Panc1 (cell line): ENCODE measurements at regions not wholly inside any gene's neighbourhood (a gene's known extent, or its start where the extent isn't known, plus 50 kb on each side); places are given as distances from the start of the nearest gene placed in this dataset.

Experiments
- ATAC-seq: fragments of 200-7000 bp; cut with Tn5 transposase; 2 replicates; pipeline ENCODE4 v1.9.1; 2020; ENCODE audit warnings: mild to moderate bottlenecking, moderate library complexity
- BruUV-seq: library from RNA; stranded (reverse); fragments of 400-500 nt; replicated peaks from 2 replicates; lab custom pipeline; 2021; lab: Mats Ljungman, UMichigan
- CTCF ChIA-PET: fragments of 300-600 bp; sonication (Branson Sonifier 250); formaldehyde crosslinking; loops from one replicate; lab custom pipeline; 2022; ENCODE audit warnings: antibody characterized with exemption; lab: Charles Lee
- POLR2A ChIA-PET: fragments of 300-600 bp; sonication (Branson Sonifier 250); formaldehyde crosslinking; loops from one replicate; lab custom pipeline; 2022; ENCODE audit warnings: antibody characterized with exemption; lab: Charles Lee
- DNase-seq: peaks from one replicate; pipeline ENCODE4 v3.0.0-alpha.2; 2010; ENCODE audit warnings: low read depth, low spot score
- H3K27ac ChIP-seq: 2 replicates; pipeline ENCODE4 v1.5.1; 2011; ENCODE audit warnings: mild to moderate bottlenecking, low read length, inconsistent platforms
- H3K27me3 ChIP-seq: fragments of 200-500 bp; sonication (Bioruptor generic); 2 replicates; pipeline ENCODE4 v1.6.0; 2014; ENCODE audit warnings: low read length, inconsistent platforms; ENCODE audit not compliant: control insufficient read depth, insufficient read depth
- H3K36me3 ChIP-seq: fragments of 200-500 bp; sonication (Bioruptor generic); 2 replicates; pipeline ENCODE4 v1.5.1; 2014; ENCODE audit warnings: inconsistent platforms, mild to moderate bottlenecking, low read length, moderate library complexity; ENCODE audit not compliant: control insufficient read depth, insufficient read depth
- H3K4me1 ChIP-seq: 2 replicates; pipeline ENCODE4 v1.5.1; 2011; ENCODE audit warnings: inconsistent platforms, mild to moderate bottlenecking, low read length, moderate library complexity; ENCODE audit not compliant: control insufficient read depth, insufficient read depth
- H3K4me3 ChIP-seq, 2 experiments: 2 replicates each; pipeline ENCODE4 v1.5.1; 2011 to 2012; ENCODE audit warnings: low read depth in 2 of 2, low read length in 2 of 2, mild to moderate bottlenecking in 2 of 2, inconsistent platforms in 1 of 2, moderate library complexity in 1 of 2
- H3K9me3 ChIP-seq: fragments of 200-500 bp; sonication (Bioruptor generic); 2 replicates; pipeline ENCODE4 v1.5.1; 2014; ENCODE audit warnings: low read depth, mild to moderate bottlenecking, inconsistent platforms, low read length, moderate library complexity; ENCODE audit not compliant: control insufficient read depth, insufficient read depth
- POLR2AphosphoS5 ChIP-seq: IDR thresholded peaks from 2 replicates; pipeline ENCODE4 v1.6.1; 2012; ENCODE audit warnings: mild to moderate bottlenecking, low read depth, low read length, moderate library complexity
- SIN3A ChIP-seq: IDR thresholded peaks from 2 replicates; pipeline ENCODE4 v1.6.1; 2012; ENCODE audit warnings: low read depth, mild to moderate bottlenecking, low read length, moderate library complexity, borderline replicate concordance; ENCODE audit not compliant: insufficient read depth
- TCF7L2 ChIP-seq: IDR thresholded peaks from 2 replicates; pipeline ENCODE4 v1.6.1; 2011; ENCODE audit warnings: mild to moderate bottlenecking, low read depth, low read length, inconsistent platforms
- in situ Hi-C: cut with HindIII; loops from 2 replicates; pipeline ENCODE4 v1.10.0; 2016; ENCODE audit warnings: low sequenced_read_pairs, low pct_unique_long_range_greater_than_20kb
- intact Hi-C: fragments of 100-400 bp; cut with micrococcal nuclease; formaldehyde crosslinking; loops from one replicate; pipeline ENCODE4 v1.10.0; 2022; ENCODE audit not compliant: unreplicated experiment
- TF ChIP-seq, protein P1 (sequence below), 2 experiments: IDR thresholded peaks; 2 replicates each; pipeline ENCODE4 v1.6.1; 2011 to 2012; ENCODE audit warnings: low read depth in 2 of 2, control low read depth in 1 of 2, low read length in 1 of 2, mild to moderate bottlenecking in 1 of 2, moderate library complexity in 1 of 2; ENCODE audit not compliant: insufficient read depth in 1 of 2
- TF ChIP-seq, protein P2 (sequence below): fragments of 450-650 bp; IDR thresholded peaks from 2 replicates; pipeline ENCODE4 v1.5.1; 2017; ENCODE audit warnings: mild to moderate bottlenecking

DNA sequence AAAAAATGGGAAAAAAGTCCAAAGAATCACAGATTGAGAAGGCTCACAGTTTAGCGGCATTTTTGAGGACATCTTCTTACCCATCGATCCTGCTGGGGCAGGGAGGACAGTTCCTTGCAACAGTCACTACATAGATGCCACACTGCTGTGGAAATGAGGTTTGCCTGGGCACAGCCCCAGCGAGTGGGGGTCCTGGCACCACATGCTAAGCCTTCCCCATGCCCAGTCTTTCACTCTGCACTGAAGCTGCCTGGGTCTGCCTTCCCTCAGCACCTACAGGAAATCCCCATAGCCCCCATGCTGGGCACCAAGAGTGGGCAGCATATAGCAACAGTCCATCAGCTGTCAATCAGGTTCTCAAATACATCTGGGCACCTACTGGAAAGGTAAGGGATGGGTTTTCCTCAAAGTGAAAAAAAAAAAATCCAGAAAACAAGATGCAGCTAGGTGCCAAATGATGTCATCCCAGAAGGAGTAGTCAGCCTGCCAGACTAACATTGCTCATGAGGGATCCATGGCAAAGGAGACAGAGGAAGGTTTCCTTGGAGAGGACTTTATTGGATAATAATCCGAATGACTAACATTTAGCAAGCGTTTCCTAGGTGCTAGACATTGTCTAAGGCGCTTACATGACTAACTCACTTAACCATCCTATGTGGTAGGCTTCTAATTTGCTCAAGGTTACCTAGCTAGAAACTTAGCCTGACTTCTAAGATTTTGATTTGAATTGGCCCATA lies 125.7 kb upstream of the CXCL12 start:
- ChIA-PET CTCF (no interaction called here), POLR2A (no interaction called here)
- in situ Hi-C loops = no loop called here
- ATAC-seq (no peak), DNase-seq (no peak)
- H3K27ac ChIP-seq = no peak overlapping the region
- no TSS peak for BruUV-seq
- no peaks in the 10 kb centered on the region for H3K27me3 ChIP-seq
- no peaks in the 10 kb centered on the region for H3K9me3 ChIP-seq
- H3K4me3 ChIP-seq = no peak overlapping the region
- H3K36me3 ChIP-seq = no peaks in the 10 kb centered on the region
- no peaks in the 10 kb centered on the region for H3K4me1 ChIP-seq
- TF ChIP-seq, protein P1, sequence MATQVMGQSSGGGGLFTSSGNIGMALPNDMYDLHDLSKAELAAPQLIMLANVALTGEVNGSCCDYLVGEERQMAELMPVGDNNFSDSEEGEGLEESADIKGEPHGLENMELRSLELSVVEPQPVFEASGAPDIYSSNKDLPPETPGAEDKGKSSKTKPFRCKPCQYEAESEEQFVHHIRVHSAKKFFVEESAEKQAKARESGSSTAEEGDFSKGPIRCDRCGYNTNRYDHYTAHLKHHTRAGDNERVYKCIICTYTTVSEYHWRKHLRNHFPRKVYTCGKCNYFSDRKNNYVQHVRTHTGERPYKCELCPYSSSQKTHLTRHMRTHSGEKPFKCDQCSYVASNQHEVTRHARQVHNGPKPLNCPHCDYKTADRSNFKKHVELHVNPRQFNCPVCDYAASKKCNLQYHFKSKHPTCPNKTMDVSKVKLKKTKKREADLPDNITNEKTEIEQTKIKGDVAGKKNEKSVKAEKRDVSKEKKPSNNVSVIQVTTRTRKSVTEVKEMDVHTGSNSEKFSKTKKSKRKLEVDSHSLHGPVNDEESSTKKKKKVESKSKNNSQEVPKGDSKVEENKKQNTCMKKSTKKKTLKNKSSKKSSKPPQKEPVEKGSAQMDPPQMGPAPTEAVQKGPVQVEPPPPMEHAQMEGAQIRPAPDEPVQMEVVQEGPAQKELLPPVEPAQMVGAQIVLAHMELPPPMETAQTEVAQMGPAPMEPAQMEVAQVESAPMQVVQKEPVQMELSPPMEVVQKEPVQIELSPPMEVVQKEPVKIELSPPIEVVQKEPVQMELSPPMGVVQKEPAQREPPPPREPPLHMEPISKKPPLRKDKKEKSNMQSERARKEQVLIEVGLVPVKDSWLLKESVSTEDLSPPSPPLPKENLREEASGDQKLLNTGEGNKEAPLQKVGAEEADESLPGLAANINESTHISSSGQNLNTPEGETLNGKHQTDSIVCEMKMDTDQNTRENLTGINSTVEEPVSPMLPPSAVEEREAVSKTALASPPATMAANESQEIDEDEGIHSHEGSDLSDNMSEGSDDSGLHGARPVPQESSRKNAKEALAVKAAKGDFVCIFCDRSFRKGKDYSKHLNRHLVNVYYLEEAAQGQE (IDR thresholded peaks at IDR 0.05; ENCODE audit: insufficient read depth in 1 of 2, low read depth in 2 of 2, low read length in 1 of 2) = no peak
- no peak for TF ChIP-seq POLR2AphosphoS5
- no peak for TF ChIP-seq TCF7L2
- TF ChIP-seq, protein P2, sequence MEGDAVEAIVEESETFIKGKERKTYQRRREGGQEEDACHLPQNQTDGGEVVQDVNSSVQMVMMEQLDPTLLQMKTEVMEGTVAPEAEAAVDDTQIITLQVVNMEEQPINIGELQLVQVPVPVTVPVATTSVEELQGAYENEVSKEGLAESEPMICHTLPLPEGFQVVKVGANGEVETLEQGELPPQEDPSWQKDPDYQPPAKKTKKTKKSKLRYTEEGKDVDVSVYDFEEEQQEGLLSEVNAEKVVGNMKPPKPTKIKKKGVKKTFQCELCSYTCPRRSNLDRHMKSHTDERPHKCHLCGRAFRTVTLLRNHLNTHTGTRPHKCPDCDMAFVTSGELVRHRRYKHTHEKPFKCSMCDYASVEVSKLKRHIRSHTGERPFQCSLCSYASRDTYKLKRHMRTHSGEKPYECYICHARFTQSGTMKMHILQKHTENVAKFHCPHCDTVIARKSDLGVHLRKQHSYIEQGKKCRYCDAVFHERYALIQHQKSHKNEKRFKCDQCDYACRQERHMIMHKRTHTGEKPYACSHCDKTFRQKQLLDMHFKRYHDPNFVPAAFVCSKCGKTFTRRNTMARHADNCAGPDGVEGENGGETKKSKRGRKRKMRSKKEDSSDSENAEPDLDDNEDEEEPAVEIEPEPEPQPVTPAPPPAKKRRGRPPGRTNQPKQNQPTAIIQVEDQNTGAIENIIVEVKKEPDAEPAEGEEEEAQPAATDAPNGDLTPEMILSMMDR = no peak
- no peak for TF ChIP-seq SIN3A
- intact Hi-C loops = no loop called here

DNA sequence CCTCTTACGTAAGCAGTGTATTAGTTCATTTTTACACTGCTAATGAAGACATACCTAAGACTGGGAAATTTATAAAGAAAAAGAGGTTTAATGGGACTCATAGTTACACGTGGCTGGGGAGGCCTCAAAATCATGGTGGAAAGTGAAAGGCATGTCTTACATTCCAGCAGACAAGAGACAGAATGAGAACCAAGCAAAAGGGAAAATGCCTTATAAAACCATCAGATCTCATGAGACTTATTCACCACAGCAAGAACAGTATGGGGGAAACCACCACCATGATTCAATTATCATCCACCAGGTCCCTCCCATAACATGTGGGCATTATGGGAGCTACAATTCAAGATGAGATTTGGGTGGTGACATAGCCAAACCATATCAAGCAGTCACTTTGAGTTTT lies 126.3 kb upstream of the CXCL12 start:
- Histone ChIP-seq H3K36me3 (no peaks in the 10 kb centered on the region), H3K9me3 (no peaks in the 10 kb centered on the region), H3K4me1 (no peaks in the 10 kb centered on the region), H3K27ac (no peak overlapping the region), H3K27me3 (no peaks in the 10 kb centered on the region), H3K4me3 (no peak overlapping the region)
- ChIA-PET POLR2A (no interaction called here), CTCF (no interaction called here)
- BruUV-seq = no TSS peak
- in situ Hi-C loops (no loop called here), intact Hi-C loops (no loop called here)
- DNase-seq (no peak), ATAC-seq (no peak)
- no peak for TF ChIP-seq SIN3A
- no peak for TF ChIP-seq POLR2AphosphoS5
- TF ChIP-seq, protein P1 (IDR thresholded peaks at IDR 0.05; ENCODE audit: insufficient read depth in 1 of 2, low read depth in 2 of 2, low read length in 1 of 2) = no peak
- no peak for TF ChIP-seq TCF7L2
- TF ChIP-seq, protein P2 = no peak
